Astrocyte (in vitro differentiated cells and primary cell): ENCODE measurements at regions not wholly inside any gene's neighbourhood (a gene's known extent, or its start where the extent isn't known, plus 50 kb on each side); places are given as distances from the start of the nearest gene placed in this dataset.

ENCODE experiments used
- DNase-seq: peaks from one replicate; pipeline ENCODE4 v3.0.0-alpha.2; 2010; ENCODE audit warnings: low read depth
- FAIRE-seq: peaks from 2 replicates; lab custom pipeline; 2011; peaks lifted over from hg19 to GRCh38; lab: Jason Lieb, UNC
- H2AFZ ChIP-seq: 2 replicates; pipeline ENCODE4 v1.6.0; 2012; ENCODE audit warnings: low read depth, low read length, inconsistent platforms
- H3K27ac ChIP-seq: 2 replicates; pipeline ENCODE4 v1.5.1; 2011; ENCODE audit warnings: low read depth, low read length, inconsistent platforms
- H3K27me3 ChIP-seq: 2 replicates; pipeline ENCODE4 v1.6.0; 2011; ENCODE audit warnings: low read length, inconsistent platforms; ENCODE audit not compliant: insufficient read depth
- H3K36me3 ChIP-seq: 2 replicates; pipeline ENCODE4 v1.5.1; 2011; ENCODE audit warnings: low read length, inconsistent platforms; ENCODE audit not compliant: insufficient read depth
- H3K4me1 ChIP-seq: 2 replicates; pipeline ENCODE4 v1.5.1; 2011; ENCODE audit warnings: low read length, inconsistent platforms; ENCODE audit not compliant: insufficient read depth
- H3K4me2 ChIP-seq: 2 replicates; pipeline ENCODE4 v1.6.0; 2012; ENCODE audit warnings: low read length, inconsistent platforms
- H3K4me3 ChIP-seq: 2 replicates; pipeline ENCODE4 v1.5.1; 2011; ENCODE audit warnings: low read depth, mild to moderate bottlenecking, low read length, inconsistent platforms; ENCODE audit not compliant: insufficient read depth
- H3K79me2 ChIP-seq: 2 replicates; pipeline ENCODE4 v1.6.0; 2012; ENCODE audit warnings: mild to moderate bottlenecking, low read length, inconsistent platforms; ENCODE audit not compliant: insufficient read depth
- H3K9ac ChIP-seq: 2 replicates; pipeline ENCODE4 v1.6.0; 2012; ENCODE audit warnings: mild to moderate bottlenecking, low read length, inconsistent platforms
- H3K9me3 ChIP-seq: 2 replicates; pipeline ENCODE4 v1.5.1; 2012; ENCODE audit warnings: low read depth, mild to moderate bottlenecking, low read length, inconsistent platforms; ENCODE audit not compliant: insufficient read depth
- H4K20me1 ChIP-seq: 2 replicates; pipeline ENCODE4 v1.6.0; 2012; ENCODE audit warnings: low read length, inconsistent platforms; ENCODE audit not compliant: insufficient read depth
- H3K27ac Mint-ChIP-seq: one replicate; pipeline ENCODE4 v1.8.0; 2021; ENCODE audit warnings: mild to moderate bottlenecking, mixed read lengths; ENCODE audit not compliant: unreplicated experiment
- H3K27me3 Mint-ChIP-seq: one replicate; pipeline ENCODE4 v1.8.0; 2021; ENCODE audit warnings: low read depth, mixed read lengths; ENCODE audit not compliant: unreplicated experiment
- H3K36me3 Mint-ChIP-seq: one replicate; pipeline ENCODE4 v1.8.0; 2021; ENCODE audit warnings: low read depth, mixed read lengths; ENCODE audit not compliant: unreplicated experiment
- H3K4me1 Mint-ChIP-seq: one replicate; pipeline ENCODE4 v1.8.0; 2021; ENCODE audit warnings: low read depth, mixed read lengths; ENCODE audit not compliant: unreplicated experiment
- H3K4me3 Mint-ChIP-seq: one replicate; pipeline ENCODE4 v1.8.0; 2021; ENCODE audit warnings: mild to moderate bottlenecking, moderate library complexity, mixed read lengths; ENCODE audit not compliant: unreplicated experiment
- H3K9me3 Mint-ChIP-seq: one replicate; pipeline ENCODE4 v1.8.0; 2021; ENCODE audit warnings: mild to moderate bottlenecking, mixed read lengths; ENCODE audit not compliant: unreplicated experiment
- EZH2 ChIP-seq: IDR thresholded peaks from 2 replicates; pipeline ENCODE4 v1.6.1; 2012; ENCODE audit warnings: mild to moderate bottlenecking, low read length, inconsistent platforms; ENCODE audit not compliant: insufficient read depth
- TF ChIP-seq, protein P1 (sequence below): IDR thresholded peaks from 2 replicates; pipeline ENCODE4 v1.5.1; 2011; ENCODE audit warnings: low read depth, mild to moderate bottlenecking, inconsistent platforms, low read length, moderate library complexity; ENCODE audit not compliant: insufficient read depth

DNA sequence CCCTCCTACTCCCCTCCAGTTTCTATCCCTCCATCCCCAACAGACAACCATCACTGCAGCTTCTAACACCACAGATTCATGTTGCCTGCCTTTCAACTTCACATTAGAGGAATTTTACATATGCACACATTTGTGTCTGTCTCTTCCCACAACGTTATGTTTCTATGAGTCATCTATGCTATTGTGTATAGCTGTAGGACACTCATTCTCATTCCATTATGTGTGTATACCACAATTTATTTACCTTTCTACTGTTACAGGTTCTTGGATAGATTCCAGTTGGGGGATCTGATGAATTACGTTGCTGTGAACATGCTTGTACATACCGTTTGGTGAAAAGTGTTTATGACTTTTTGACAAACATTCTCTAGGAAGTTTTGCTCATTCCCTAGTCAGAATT is 58.8 kb upstream of the TRPC3 start:
- peak; percentile 82 for DNase-seq
- Mint-ChIP-seq H3K4me1 (peaks cover 6% of the 10 kb centered on the region), H3K4me3 (no peak overlapping the region), H3K9me3 (no peaks in the 10 kb centered on the region), H3K27me3 (no peaks in the 10 kb centered on the region), H3K36me3 (no peaks in the 10 kb centered on the region), H3K27ac (no peak overlapping the region)
- Histone ChIP-seq H3K4me1 (no peaks in the 10 kb centered on the region), H3K9me3 (no peaks in the 10 kb centered on the region), H3K9ac (no peak overlapping the region), H3K27ac (no peak overlapping the region), H2AFZ (no peak overlapping the region), H3K4me3 (no peak overlapping the region), H4K20me1 (no peaks in the 10 kb centered on the region), H3K4me2 (no peak overlapping the region), H3K36me3 (no peaks in the 10 kb centered on the region), H3K79me2 (no peaks in the 10 kb centered on the region), H3K27me3 (no peaks in the 10 kb centered on the region)
- TF ChIP-seq, protein P1, sequence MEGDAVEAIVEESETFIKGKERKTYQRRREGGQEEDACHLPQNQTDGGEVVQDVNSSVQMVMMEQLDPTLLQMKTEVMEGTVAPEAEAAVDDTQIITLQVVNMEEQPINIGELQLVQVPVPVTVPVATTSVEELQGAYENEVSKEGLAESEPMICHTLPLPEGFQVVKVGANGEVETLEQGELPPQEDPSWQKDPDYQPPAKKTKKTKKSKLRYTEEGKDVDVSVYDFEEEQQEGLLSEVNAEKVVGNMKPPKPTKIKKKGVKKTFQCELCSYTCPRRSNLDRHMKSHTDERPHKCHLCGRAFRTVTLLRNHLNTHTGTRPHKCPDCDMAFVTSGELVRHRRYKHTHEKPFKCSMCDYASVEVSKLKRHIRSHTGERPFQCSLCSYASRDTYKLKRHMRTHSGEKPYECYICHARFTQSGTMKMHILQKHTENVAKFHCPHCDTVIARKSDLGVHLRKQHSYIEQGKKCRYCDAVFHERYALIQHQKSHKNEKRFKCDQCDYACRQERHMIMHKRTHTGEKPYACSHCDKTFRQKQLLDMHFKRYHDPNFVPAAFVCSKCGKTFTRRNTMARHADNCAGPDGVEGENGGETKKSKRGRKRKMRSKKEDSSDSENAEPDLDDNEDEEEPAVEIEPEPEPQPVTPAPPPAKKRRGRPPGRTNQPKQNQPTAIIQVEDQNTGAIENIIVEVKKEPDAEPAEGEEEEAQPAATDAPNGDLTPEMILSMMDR: no peak
- TF ChIP-seq EZH2: no peak
- no peak for FAIRE-seq

DNA sequence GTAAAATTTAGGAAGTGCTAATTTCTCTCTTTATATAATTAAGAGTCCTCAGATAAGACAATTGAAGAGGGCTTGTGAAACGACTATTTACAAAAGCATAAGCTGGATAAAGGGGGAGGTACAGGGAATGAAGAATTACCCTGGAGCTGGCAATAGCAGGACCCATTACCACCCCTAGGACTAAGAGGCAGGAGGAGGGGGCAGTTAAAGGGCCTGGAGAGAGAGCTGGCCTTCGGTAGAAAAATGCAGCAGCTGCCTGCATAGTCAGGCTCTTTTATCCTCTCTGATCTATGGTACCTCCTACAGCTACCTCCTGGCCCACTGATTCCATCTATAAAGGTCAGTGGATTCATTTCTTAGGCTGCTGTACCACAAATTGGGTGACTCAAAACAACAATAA is 57.7 kb upstream of the TRPC3 start:
- Mint-ChIP-seq H3K27ac (no peak overlapping the region), H3K9me3 (no peaks in the 10 kb centered on the region), H3K27me3 (no peaks in the 10 kb centered on the region), H3K36me3 (no peaks in the 10 kb centered on the region), H3K4me3 (no peak overlapping the region), H3K4me1 (peaks cover 6% of the 10 kb centered on the region)
- no peak for FAIRE-seq
- Histone ChIP-seq H3K27me3 (no peaks in the 10 kb centered on the region), H2AFZ (no peak overlapping the region), H4K20me1 (no peaks in the 10 kb centered on the region), H3K36me3 (no peaks in the 10 kb centered on the region), H3K27ac (no peak overlapping the region), H3K79me2 (no peaks in the 10 kb centered on the region), H3K9me3 (no peaks in the 10 kb centered on the region), H3K4me3 (no peak overlapping the region), H3K4me2 (no peak overlapping the region), H3K4me1 (no peaks in the 10 kb centered on the region), H3K9ac (no peak overlapping the region)
- TF ChIP-seq, protein P1: no peak
- TF ChIP-seq EZH2: no peak
- no peak for DNase-seq

DNA sequence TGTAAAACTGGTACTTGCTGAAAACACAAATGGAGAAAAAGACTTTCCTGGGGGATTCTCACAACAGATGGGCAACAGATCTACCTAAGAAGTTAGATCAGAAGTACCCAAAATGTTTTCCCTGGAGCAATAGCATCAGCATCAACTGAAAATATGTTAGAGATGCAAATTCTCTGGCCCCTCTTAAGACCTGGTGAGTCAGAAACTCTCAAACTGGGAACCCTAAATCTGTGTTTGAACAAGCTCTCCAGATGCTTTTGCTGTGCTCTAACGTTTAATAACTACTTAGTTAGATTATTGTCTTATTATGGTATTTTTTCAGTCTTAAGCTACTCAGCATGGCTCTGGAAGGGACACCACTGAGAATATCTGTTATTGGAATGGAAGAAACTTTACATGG is 55.2 kb upstream of the TRPC3 start:
- Histone ChIP-seq H3K9me3 (no peaks in the 10 kb centered on the region), H3K27ac (no peak overlapping the region), H3K36me3 (no peaks in the 10 kb centered on the region), H3K27me3 (peaks cover 3% of the 10 kb centered on the region), H3K4me1 (no peaks in the 10 kb centered on the region), H3K9ac (no peak overlapping the region), H3K79me2 (no peaks in the 10 kb centered on the region), H2AFZ (no peak overlapping the region), H3K4me2 (no peak overlapping the region), H3K4me3 (no peak overlapping the region), H4K20me1 (no peaks in the 10 kb centered on the region)
- H3K27ac Mint-ChIP-seq: no peak overlapping the region
- no peak overlapping the region for H3K4me3 Mint-ChIP-seq
- peaks cover 6% of the 10 kb centered on the region for H3K4me1 Mint-ChIP-seq
- H3K27me3 Mint-ChIP-seq: no peaks in the 10 kb centered on the region
- FAIRE-seq (no peak), DNase-seq (peak; percentile 9)
- no peaks in the 10 kb centered on the region for H3K36me3 Mint-ChIP-seq
- TF ChIP-seq EZH2: no peak
- TF ChIP-seq, protein P1: no peak
- no peaks in the 10 kb centered on the region for H3K9me3 Mint-ChIP-seq
